ENCODE measurements at regions not wholly inside any gene's neighbourhood (a gene's known extent, or its start where the extent isn't known, plus 50 kb on each side); places are given as distances from the start of the nearest gene placed in this dataset.

GRCh38 chr14:83864106-83864505 lies 1665.8 kb upstream of the FLRT2 start:
- TF ChIP-seq CTCF (IDR thresholded peaks at IDR 0.05; ENCODE audit: low read depth, low read length) (no peak), POLR2A (IDR thresholded peaks at IDR 0.05; ENCODE audit: extremely low read depth, insufficient read length) (no peak), MAX (IDR thresholded peaks at IDR 0.05; ENCODE audit: low read depth, low read length) (no peak)
- H3K4me3 ChIP-seq (ENCODE audit: low read depth, low read length): no peak overlapping the region
- no peak for DNase-seq (ENCODE audit: low read depth)

- no peak overlapping the region for H3K4me3 ChIP-seq (ENCODE audit: low read depth, low read length)
- DNase-seq (ENCODE audit: low read depth): no peak
- TF ChIP-seq MAX (IDR thresholded peaks at IDR 0.05; ENCODE audit: low read depth, low read length): no peak
- no peak for TF ChIP-seq POLR2A (IDR thresholded peaks at IDR 0.05; ENCODE audit: extremely low read depth, insufficient read length)
- TF ChIP-seq CTCF (IDR thresholded peaks at IDR 0.05; ENCODE audit: low read depth, low read length): no peak
- no peak for TF ChIP-seq MYC (IDR thresholded peaks at IDR 0.05; ENCODE audit: low read depth, low read length)
Observed at GRCh38 chr14:83867566-83868225, 1662.2 kb upstream of the FLRT2 start.

- no peak for DNase-seq (ENCODE audit: low read depth)
- no peak overlapping the region for H3K4me3 ChIP-seq (ENCODE audit: low read depth, low read length)
- TF ChIP-seq POLR2A (IDR thresholded peaks at IDR 0.05; ENCODE audit: extremely low read depth, insufficient read length): no peak
- no peak for TF ChIP-seq MYC (IDR thresholded peaks at IDR 0.05; ENCODE audit: low read depth, low read length)
- TF ChIP-seq MAX (IDR thresholded peaks at IDR 0.05; ENCODE audit: low read depth, low read length): no peak
Observed at GRCh38 chr14:83870546-83871270, 1659.2 kb upstream of the FLRT2 start.

- DNase-seq (ENCODE audit: low read depth): no peak
- TF ChIP-seq MYC (IDR thresholded peaks at IDR 0.05; ENCODE audit: low read depth, low read length) (no peak), CTCF (IDR thresholded peaks at IDR 0.05; ENCODE audit: low read depth, low read length) (no peak), POLR2A (IDR thresholded peaks at IDR 0.05; ENCODE audit: extremely low read depth, insufficient read length) (no peak), MAX (IDR thresholded peaks at IDR 0.05; ENCODE audit: low read depth, low read length) (no peak)
- H3K4me3 ChIP-seq (ENCODE audit: low read depth, low read length): no peak overlapping the region
Observed at GRCh38 chr14:83873669-83874068, 1656.3 kb upstream of the FLRT2 start.

- no peak for DNase-seq (ENCODE audit: low read depth)
- no peak for TF ChIP-seq MAX (IDR thresholded peaks at IDR 0.05; ENCODE audit: low read depth, low read length)
- TF ChIP-seq CTCF (IDR thresholded peaks at IDR 0.05; ENCODE audit: low read depth, low read length): no peak
- TF ChIP-seq POLR2A (IDR thresholded peaks at IDR 0.05; ENCODE audit: extremely low read depth, insufficient read length): no peak
- no peak for TF ChIP-seq MYC (IDR thresholded peaks at IDR 0.05; ENCODE audit: low read depth, low read length)
- no peak overlapping the region for H3K4me3 ChIP-seq (ENCODE audit: low read depth, low read length)
Observed at GRCh38 chr14:83874662-83875061, 1655.3 kb upstream of the FLRT2 start.

- H3K4me3 ChIP-seq (ENCODE audit: low read depth, low read length): no peak overlapping the region
- TF ChIP-seq CTCF (IDR thresholded peaks at IDR 0.05; ENCODE audit: low read depth, low read length) (no peak), MYC (IDR thresholded peaks at IDR 0.05; ENCODE audit: low read depth, low read length) (no peak), POLR2A (IDR thresholded peaks at IDR 0.05; ENCODE audit: extremely low read depth, insufficient read length) (no peak), MAX (IDR thresholded peaks at IDR 0.05; ENCODE audit: low read depth, low read length) (no peak)
- no peak for DNase-seq (ENCODE audit: low read depth)
Observed at GRCh38 chr14:83883732-83884131, 1646.2 kb upstream of the FLRT2 start.

Data from NB4 (cell line).